Limb (tissue), 2 donors: ENCODE measurements at regions not wholly inside any gene's neighbourhood (a gene's known extent, or its start where the extent isn't known, plus 50 kb on each side); places are given as distances from the start of the nearest gene placed in this dataset.

Experiments used
- DNase-seq, 2 donors: peaks; one replicate each; pipeline ENCODE4 v3.0.0-alpha.2; 2016; ENCODE audit errors: extremely low spot score in 2 of 2

- DNase-seq: no peak
Measured at GRCh38 chr16:80300876-80301275, 239.9 kb upstream of the DYNLRB2 start.

- no peak for DNase-seq
Measured at GRCh38 chr16:80300456-80300855, 240.3 kb upstream of the DYNLRB2 start.

GRCh38 chr16:80299416-80299815, 241.4 kb upstream of the DYNLRB2 start:
- DNase-seq: no peak

- DNase-seq: no peak
Measured at GRCh38 chr16:80298676-80299075, 242.1 kb upstream of the DYNLRB2 start.

GRCh38 chr16:80296034-80296433, 244.8 kb upstream of the DYNLRB2 start:
- DNase-seq: no peak

GRCh38 chr16:80294172-80294571, 246.6 kb upstream of the DYNLRB2 start:
- DNase-seq: no peak

GRCh38 chr16:80288616-80289015, 252.2 kb upstream of the DYNLRB2 start:
- no peak for DNase-seq

GRCh38 chr16:80287674-80288073, 253.1 kb upstream of the DYNLRB2 start:
- DNase-seq: no peak

- no peak for DNase-seq
Measured at GRCh38 chr16:80285104-80285503, 255.7 kb upstream of the DYNLRB2 start.

GRCh38 chr16:80283466-80284392, 257.1 kb upstream of the DYNLRB2 start:
- DNase-seq: no peak

- DNase-seq: no peak
Measured at GRCh38 chr16:80280557-80280956, 260.2 kb upstream of the DYNLRB2 start.

GRCh38 chr16:80279656-80280055, 261.1 kb upstream of the DYNLRB2 start:
- DNase-seq: no peak

GRCh38 chr16:80277182-80277581, 263.6 kb upstream of the DYNLRB2 start:
- DNase-seq: no peak

- DNase-seq: no peak
Measured at GRCh38 chr16:80274576-80275191, 266.1 kb upstream of the DYNLRB2 start.

- no peak for DNase-seq
Measured at GRCh38 chr16:80273635-80274538, 266.9 kb upstream of the DYNLRB2 start.

GRCh38 chr16:80265624-80266306, 275.0 kb upstream of the DYNLRB2 start:
- DNase-seq: no peak

- no peak for DNase-seq
Measured at GRCh38 chr16:80263848-80264694, 276.7 kb upstream of the DYNLRB2 start.

- no peak for DNase-seq
Measured at GRCh38 chr16:80263181-80263823, 277.5 kb upstream of the DYNLRB2 start.

GRCh38 chr16:80260906-80261311, 279.9 kb upstream of the DYNLRB2 start:
- DNase-seq: no peak

GRCh38 chr16:80259290-80259805, 281.4 kb upstream of the DYNLRB2 start:
- DNase-seq: no peak
